Neural progenitor cell (in vitro differentiated cells): ENCODE measurements at regions not wholly inside any gene's neighbourhood (a gene's known extent, or its start where the extent isn't known, plus 50 kb on each side); places are given as distances from the start of the nearest gene placed in this dataset.

Experiments used
- DNase-seq: peaks from one replicate; pipeline ENCODE4 v3.0.0-alpha.2; 2016; ENCODE audit warnings: low spot score
- H2AFZ ChIP-seq: fragments of 200-600 bp; sonication (generic); replicated peaks from 2 replicates; pipeline ENCODE4 v1.6.1; 2016; ENCODE audit warnings: antibody characterized with exemption
- H3F3A ChIP-seq: fragments of 200-600 bp; sonication (generic); 2 replicates; pipeline ENCODE4 v1.6.1; 2016; ENCODE audit warnings: antibody characterized with exemption, low read depth
- H3K27ac ChIP-seq: fragments of 200-600 bp; sonication (generic); 2 replicates; pipeline ENCODE4 v1.5.1; 2016; ENCODE audit warnings: mild to moderate bottlenecking
- H3K27me3 ChIP-seq: fragments of 200-600 bp; sonication (generic); 2 replicates; pipeline ENCODE4 v1.6.1; 2016; ENCODE audit warnings: mild to moderate bottlenecking, moderate library complexity
- H3K36me3 ChIP-seq: fragments of 200-600 bp; sonication (generic); 2 replicates; pipeline ENCODE4 v1.5.1; 2016
- H3K4me1 ChIP-seq: fragments of 200-600 bp; sonication (generic); 2 replicates; pipeline ENCODE4 v1.6.1; 2016; ENCODE audit warnings: mixed run types
- H3K4me2 ChIP-seq: fragments of 200-600 bp; sonication (generic); 2 replicates; pipeline ENCODE4 v1.6.1; 2016
- H3K4me3 ChIP-seq: fragments of 200-600 bp; sonication (generic); 2 replicates; pipeline ENCODE4 v1.5.1; 2016
- H3K79me2 ChIP-seq: fragments of 200-600 bp; sonication (generic); 2 replicates; pipeline ENCODE4 v1.6.1; 2016; ENCODE audit warnings: low read depth
- H3K9ac ChIP-seq: fragments of 200-600 bp; sonication (generic); 2 replicates; pipeline ENCODE4 v1.6.1; 2016
- H3K9me3 ChIP-seq: fragments of 200-600 bp; sonication (generic); 2 replicates; pipeline ENCODE4 v1.5.1; 2016; ENCODE audit warnings: low read depth
- H4K20me1 ChIP-seq: fragments of 200-600 bp; sonication (generic); 2 replicates; pipeline ENCODE4 v1.6.1; 2016; ENCODE audit warnings: low read depth
- H3K27ac Mint-ChIP-seq: 3 replicates; pipeline ENCODE4 v1.8.0; 2021; ENCODE audit warnings: mixed read lengths
- H3K27me3 Mint-ChIP-seq: 2 replicates; pipeline ENCODE4 v1.8.0; 2022; ENCODE audit warnings: low read depth, mild to moderate bottlenecking, inconsistent platforms, moderate library complexity, mixed read lengths; ENCODE audit not compliant: insufficient read depth
- H3K36me3 Mint-ChIP-seq: 3 replicates; pipeline ENCODE4 v1.8.0; 2021; ENCODE audit warnings: mixed read lengths
- H3K4me1 Mint-ChIP-seq: 3 replicates; pipeline ENCODE4 v1.8.0; 2021; ENCODE audit warnings: mixed read lengths
- H3K4me3 Mint-ChIP-seq: 3 replicates; pipeline ENCODE4 v1.8.0; 2021; ENCODE audit warnings: mild to moderate bottlenecking, moderate library complexity, mixed read lengths
- H3K9me3 Mint-ChIP-seq: 3 replicates; pipeline ENCODE4 v1.8.0; 2020; ENCODE audit warnings: mixed read lengths
- EZH2 ChIP-seq: fragments of 200-600 bp; sonication (generic); IDR thresholded peaks from 2 replicates; pipeline ENCODE4 v1.6.1; 2017; ENCODE audit warnings: antibody characterized with exemption, mild to moderate bottlenecking, moderate library complexity
- EZH2phosphoT487 ChIP-seq: fragments of 200-600 bp; sonication (generic); IDR thresholded peaks from 2 replicates; pipeline ENCODE4 v1.6.1; 2017; ENCODE audit warnings: antibody characterized with exemption
- TF ChIP-seq, protein P1 (sequence below): fragments of 200-600 bp; sonication (generic); IDR thresholded peaks from 2 replicates; pipeline ENCODE4 v1.5.1; 2017; ENCODE audit warnings: antibody characterized with exemption, mild to moderate bottlenecking

DNA sequence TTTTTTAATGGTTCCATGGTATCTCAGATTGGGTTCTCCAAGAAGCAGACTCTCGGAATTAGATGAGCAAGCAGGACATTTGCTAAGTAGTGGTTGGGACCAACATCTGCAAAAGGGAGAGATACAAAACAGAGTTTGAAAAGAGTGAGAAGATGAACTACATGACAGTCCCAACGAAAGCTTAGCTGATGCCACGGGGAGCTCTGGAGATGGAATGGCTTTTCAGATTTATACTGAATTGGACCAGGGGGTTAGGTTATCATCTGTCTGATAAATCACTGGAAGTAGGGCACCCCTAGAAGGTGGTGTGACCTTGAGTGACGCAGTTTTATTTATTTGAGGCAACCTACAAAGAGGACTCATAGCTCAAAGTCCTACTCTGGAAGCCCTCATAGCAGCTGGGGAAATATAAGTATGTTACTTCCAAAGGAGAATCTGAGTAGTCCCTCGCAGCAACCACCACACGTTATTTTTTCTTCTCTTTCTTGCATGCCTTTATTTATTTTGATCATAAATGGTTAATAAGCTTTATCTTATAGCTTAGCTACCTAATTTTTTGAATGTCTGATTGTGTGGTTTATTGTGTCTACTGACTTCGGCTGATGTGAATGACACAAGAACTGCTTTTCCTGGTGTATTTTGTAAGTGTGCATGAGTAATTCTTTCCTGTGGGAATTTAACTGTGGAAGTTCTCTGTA lies 815.4 kb downstream of the SQOR start:
- Histone ChIP-seq H3K4me2 (no peak overlapping the region), H3K27ac (no peak overlapping the region), H3K79me2 (no peaks in the 10 kb centered on the region), H3K9me3 (no peaks in the 10 kb centered on the region), H3K4me3 (no peak overlapping the region), H3K36me3 (no peaks in the 10 kb centered on the region), H2AFZ (no peak overlapping the region), H3K27me3 (no peaks in the 10 kb centered on the region), H4K20me1 (no peaks in the 10 kb centered on the region), H3K4me1 (no peaks in the 10 kb centered on the region), H3K9ac (no peak overlapping the region), H3F3A (no peaks in the 10 kb centered on the region)
- peaks cover 2% of the 10 kb centered on the region for H3K9me3 Mint-ChIP-seq
- TF ChIP-seq, protein P1, sequence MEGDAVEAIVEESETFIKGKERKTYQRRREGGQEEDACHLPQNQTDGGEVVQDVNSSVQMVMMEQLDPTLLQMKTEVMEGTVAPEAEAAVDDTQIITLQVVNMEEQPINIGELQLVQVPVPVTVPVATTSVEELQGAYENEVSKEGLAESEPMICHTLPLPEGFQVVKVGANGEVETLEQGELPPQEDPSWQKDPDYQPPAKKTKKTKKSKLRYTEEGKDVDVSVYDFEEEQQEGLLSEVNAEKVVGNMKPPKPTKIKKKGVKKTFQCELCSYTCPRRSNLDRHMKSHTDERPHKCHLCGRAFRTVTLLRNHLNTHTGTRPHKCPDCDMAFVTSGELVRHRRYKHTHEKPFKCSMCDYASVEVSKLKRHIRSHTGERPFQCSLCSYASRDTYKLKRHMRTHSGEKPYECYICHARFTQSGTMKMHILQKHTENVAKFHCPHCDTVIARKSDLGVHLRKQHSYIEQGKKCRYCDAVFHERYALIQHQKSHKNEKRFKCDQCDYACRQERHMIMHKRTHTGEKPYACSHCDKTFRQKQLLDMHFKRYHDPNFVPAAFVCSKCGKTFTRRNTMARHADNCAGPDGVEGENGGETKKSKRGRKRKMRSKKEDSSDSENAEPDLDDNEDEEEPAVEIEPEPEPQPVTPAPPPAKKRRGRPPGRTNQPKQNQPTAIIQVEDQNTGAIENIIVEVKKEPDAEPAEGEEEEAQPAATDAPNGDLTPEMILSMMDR = no peak
- TF ChIP-seq EZH2 = no peak
- TF ChIP-seq EZH2phosphoT487 = no peak
- no peak overlapping the region for H3K27ac Mint-ChIP-seq
- no peak for DNase-seq
- H3K4me1 Mint-ChIP-seq = no peaks in the 10 kb centered on the region
- no peaks in the 10 kb centered on the region for H3K27me3 Mint-ChIP-seq
- no peaks in the 10 kb centered on the region for H3K36me3 Mint-ChIP-seq
- H3K4me3 Mint-ChIP-seq = no peak overlapping the region

DNA sequence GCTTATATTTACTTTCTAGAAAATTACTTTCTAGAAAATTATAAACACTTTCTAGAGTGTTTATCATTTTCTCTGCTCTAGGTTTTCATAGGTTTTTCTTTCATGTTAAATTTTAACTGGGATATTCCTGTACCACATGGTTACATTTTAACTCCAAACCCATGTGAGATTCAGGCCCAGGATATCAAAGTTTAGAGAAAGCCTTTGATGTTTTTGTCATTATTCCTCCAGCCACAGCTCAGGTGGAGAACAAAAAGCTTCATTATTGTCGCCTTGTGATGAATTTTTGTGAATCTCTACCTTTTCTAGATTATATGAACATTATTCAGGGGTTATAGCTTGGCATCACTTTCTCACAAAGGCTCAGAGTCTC lies 816.0 kb downstream of the SQOR start:
- Histone ChIP-seq H3K79me2 (no peaks in the 10 kb centered on the region), H3K4me2 (no peak overlapping the region), H3K4me1 (no peaks in the 10 kb centered on the region), H2AFZ (no peak overlapping the region), H3K9me3 (no peaks in the 10 kb centered on the region), H3K4me3 (no peak overlapping the region), H3F3A (no peaks in the 10 kb centered on the region), H4K20me1 (no peaks in the 10 kb centered on the region), H3K9ac (no peak overlapping the region), H3K27ac (no peak overlapping the region), H3K36me3 (no peaks in the 10 kb centered on the region), H3K27me3 (no peaks in the 10 kb centered on the region)
- Mint-ChIP-seq H3K4me1 (no peaks in the 10 kb centered on the region), H3K27me3 (no peaks in the 10 kb centered on the region), H3K36me3 (no peaks in the 10 kb centered on the region), H3K27ac (no peak overlapping the region), H3K9me3 (no peaks in the 10 kb centered on the region), H3K4me3 (no peak overlapping the region)
- TF ChIP-seq EZH2 = no peak
- no peak for TF ChIP-seq EZH2phosphoT487
- TF ChIP-seq, protein P1 = no peak
- DNase-seq = no peak

DNA sequence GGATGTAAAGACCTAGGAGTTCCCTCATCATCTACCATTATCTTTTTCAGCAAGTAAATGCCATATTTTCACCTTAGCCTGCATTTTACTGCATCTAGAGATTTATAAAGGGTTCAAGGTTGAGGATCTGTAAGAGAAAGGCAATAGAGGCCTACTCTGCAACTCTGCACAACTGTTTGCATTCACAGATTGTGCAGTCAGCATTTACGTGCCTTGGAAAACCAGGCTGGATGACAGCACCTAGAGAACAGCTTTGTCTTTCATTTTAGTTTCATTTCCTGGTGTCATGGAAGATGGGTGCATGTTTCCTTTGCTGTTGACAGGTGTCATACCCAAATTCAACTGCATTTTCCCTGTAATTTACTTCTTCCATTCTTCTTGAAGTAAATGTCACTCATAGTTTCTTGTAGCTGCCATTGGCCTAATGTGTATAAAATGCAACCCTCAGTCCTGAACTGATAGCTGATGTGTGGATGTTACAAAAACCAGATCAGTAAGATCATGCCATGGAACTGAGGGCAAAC lies 817.5 kb downstream of the SQOR start:
- Histone ChIP-seq H3K36me3 (no peaks in the 10 kb centered on the region), H3K9ac (no peak overlapping the region), H3K27ac (no peak overlapping the region), H3K4me3 (no peak overlapping the region), H3K4me2 (no peak overlapping the region), H4K20me1 (no peaks in the 10 kb centered on the region), H2AFZ (no peak overlapping the region), H3K9me3 (no peaks in the 10 kb centered on the region), H3K4me1 (no peaks in the 10 kb centered on the region), H3F3A (no peaks in the 10 kb centered on the region), H3K79me2 (no peaks in the 10 kb centered on the region), H3K27me3 (no peaks in the 10 kb centered on the region)
- H3K4me3 Mint-ChIP-seq = no peak overlapping the region
- H3K27me3 Mint-ChIP-seq = no peaks in the 10 kb centered on the region
- no peaks in the 10 kb centered on the region for H3K9me3 Mint-ChIP-seq
- no peak for DNase-seq
- TF ChIP-seq, protein P1 = no peak
- no peak for TF ChIP-seq EZH2
- no peak for TF ChIP-seq EZH2phosphoT487
- peaks cover 9% of the 10 kb centered on the region for H3K4me1 Mint-ChIP-seq
- no peaks in the 10 kb centered on the region for H3K36me3 Mint-ChIP-seq
- no peak overlapping the region for H3K27ac Mint-ChIP-seq
